Activated CD4-positive, CD25-positive, alpha-beta regulatory T cell treated with anti-CD3 and anti-CD28 coated beads, Interleukin-2, amount 50 U/mL, for 24 hours (primary cell): ENCODE measurements at regions not wholly inside any gene's neighbourhood (a gene's known extent, or its start where the extent isn't known, plus 50 kb on each side); places are given as distances from the start of the nearest gene placed in this dataset.
"Not testable (repeated sequence)": the region's sequence is repeated elsewhere in the genome, so short reads cannot be mapped to it uniquely, and the experiment has no call there.

ENCODE experiments used
- ATAC-seq, 2 donors: fragments of 150-1000 bp; cut with Tn5 transposase; one replicate each; pipeline ENCODE4 v1.10.0; 2021; ENCODE audit warnings: mild to moderate bottlenecking in 1 of 2, moderate library complexity in 1 of 2

DNA sequence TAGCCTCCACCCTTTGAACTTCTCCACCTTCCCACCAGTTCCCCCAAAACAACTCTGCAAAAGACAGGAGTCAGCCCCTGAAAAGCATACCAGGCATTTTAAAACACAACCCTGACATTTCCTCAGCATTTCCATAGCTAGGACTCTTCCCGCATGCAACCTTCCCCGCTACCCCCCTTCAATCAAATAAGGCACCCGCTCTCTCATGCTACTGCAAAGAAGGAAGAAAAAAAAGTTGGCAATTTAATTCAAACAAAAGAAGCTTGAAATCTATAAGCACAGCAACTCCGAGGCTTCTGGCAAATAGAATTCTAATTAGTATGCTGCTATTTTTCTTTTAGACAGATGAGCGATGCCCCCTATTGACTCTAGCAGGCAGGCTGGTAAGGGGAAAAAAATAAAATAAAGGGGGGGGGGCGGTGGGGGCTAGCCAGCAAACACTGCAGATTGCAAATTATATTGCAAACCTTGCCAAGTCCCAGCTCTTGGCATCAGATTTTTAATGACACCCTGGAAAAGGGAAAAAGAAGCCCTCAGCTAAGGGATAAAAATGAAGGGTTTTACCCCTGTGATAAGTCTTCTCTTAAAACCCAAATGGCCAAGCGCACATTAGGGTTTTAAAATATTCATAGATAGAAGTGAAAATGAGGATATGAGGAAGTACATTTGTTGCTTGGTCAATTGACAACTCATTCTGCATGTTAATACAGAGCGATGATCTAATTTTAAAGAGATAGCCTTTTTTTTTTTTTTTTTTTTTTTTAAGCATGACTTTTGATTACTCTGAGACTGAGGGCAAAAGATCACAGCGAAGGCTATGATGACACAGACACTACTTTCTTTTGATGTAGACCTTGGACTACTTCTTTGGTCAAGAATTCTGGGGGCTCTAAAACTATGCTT is 255.2 kb downstream of the NR2F2 start:
- no peak for ATAC-seq

GRCh38 chr15:96586901-96587300 is 256.4 kb downstream of the NR2F2 start:
- ATAC-seq: no peak

DNA sequence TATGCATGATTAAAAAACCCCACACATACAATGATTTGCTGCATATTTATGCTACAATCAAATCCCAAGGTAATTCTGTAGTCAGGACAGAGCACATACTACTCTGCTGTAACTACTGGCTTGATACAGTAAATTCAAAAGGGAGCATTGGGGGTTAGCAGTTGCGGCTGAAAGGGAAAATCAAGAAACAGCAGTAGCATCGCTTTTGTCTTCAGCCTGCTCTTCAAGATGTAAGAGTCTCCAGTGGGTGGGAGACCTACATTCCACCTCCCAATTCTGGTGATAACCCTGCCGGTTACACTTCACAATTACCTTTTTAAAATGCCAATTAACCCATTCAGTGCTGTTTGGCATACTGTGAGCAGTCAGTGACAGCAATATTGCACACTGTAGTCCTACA is 259.4 kb downstream of the NR2F2 start:
- ATAC-seq: no peak

DNA sequence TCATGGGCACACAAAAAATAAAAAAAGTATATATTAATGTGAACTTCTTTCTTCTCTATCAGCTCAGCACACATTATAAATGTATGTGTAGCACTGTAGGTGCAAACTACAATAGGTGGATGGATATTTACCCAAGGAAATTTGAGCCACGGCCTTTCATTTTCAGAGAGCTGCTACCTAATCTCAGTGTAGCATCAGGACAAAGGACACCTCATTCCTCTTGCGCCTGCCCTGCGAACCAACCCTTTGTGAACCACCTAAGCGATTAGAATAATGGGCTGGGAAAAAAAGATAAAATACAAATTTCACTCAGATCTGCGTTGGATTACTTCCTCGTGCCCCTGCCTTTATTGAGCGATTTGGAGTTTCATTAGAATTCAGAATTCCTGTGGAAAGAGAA is 263.2 kb downstream of the NR2F2 start:
- ATAC-seq: no peak

- no peak for ATAC-seq
Measured at GRCh38 chr15:96595951-96596350, 265.5 kb downstream of the NR2F2 start.

- no peak for ATAC-seq
Measured at GRCh38 chr15:96598514-96598913, 268.0 kb downstream of the NR2F2 start.

GRCh38 chr15:96599268-96599667 is 268.8 kb downstream of the NR2F2 start:
- no peak for ATAC-seq

DNA sequence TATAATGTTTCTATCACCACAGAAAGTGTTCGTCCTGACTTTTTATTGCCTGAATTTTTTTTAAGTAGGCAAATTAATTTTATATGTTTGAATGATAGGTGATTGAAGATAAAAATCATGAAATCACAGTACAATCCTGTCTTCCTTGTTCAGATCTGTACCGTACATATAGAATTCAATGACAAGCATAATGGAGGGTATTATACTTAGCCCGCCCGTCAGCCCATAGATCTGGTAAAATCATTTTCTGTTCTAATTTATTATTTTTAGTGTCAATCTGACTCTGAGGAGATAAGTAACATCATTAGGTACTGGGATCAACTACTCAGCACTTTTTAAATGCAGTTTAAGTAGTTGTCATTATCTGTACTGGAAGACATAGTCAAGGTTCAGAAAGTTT is 269.9 kb downstream of the NR2F2 start:
- ATAC-seq: no peak

DNA sequence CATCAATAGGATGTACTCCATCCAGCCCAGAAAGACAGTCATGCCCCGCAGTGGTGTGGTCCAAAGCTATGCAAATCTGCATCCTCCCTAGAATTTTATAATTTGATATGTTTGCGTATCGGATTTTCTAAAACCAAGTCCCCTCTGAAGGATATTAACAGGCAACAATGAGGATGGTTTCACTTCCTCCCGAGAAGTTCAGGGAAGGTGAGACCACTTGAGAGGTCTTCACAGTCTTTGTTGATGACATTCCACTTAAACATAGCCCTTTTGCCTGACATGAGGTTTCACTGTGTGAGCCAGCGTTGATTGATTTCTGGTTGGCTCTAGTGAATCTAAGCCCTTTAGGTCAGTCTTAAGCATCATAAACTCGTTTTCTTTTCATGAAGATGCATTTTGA is 276.1 kb downstream of the NR2F2 start:
- no peak for ATAC-seq

DNA sequence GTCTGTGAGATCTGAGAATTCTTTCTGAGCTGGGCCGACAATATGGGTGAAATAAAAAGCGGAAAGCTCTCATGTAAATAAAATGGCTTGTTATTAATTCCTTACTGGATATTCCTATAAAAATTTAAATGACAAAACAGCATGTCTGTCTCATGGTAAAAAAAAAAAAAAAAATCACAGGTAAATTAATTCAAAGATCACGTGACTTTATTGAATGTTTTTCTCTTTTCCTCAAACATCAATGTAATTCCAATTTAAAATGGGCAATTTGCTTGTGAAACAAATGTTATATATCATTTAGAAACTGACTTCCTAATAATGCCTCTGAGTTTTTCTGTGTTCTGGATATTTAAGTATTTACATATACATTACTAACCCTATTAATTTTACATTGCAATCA is 280.3 kb downstream of the NR2F2 start:
- ATAC-seq: no peak

- no peak for ATAC-seq
Measured at GRCh38 chr15:96612917-96613316, 282.4 kb downstream of the NR2F2 start.

GRCh38 chr15:96619174-96619573 is 288.7 kb downstream of the NR2F2 start:
- ATAC-seq: no peak

DNA sequence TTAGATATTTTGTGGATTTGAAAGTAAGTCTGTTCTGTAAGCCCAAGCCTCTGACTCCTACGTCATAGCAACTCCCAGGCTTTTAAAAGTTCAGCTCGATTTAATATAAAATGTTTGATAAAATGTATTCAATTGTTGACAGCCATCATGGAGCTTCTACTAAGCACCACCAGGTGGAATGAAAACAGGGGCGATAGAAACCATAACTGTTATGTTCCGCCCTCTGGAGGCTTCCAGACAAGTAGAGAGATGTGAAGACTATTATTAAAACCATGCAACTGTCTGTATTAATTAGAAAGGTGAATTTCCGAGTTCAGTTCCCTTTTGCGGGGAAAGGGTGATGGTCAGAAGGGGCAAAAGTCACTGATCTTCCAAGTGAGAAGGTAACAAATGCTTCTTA is 292.2 kb downstream of the NR2F2 start:
- ATAC-seq: no peak

- no peak for ATAC-seq
Measured at GRCh38 chr15:96625256-96625655, 294.8 kb downstream of the NR2F2 start.

GRCh38 chr15:96627031-96627568 is 296.6 kb downstream of the NR2F2 start:
- no peak for ATAC-seq

DNA sequence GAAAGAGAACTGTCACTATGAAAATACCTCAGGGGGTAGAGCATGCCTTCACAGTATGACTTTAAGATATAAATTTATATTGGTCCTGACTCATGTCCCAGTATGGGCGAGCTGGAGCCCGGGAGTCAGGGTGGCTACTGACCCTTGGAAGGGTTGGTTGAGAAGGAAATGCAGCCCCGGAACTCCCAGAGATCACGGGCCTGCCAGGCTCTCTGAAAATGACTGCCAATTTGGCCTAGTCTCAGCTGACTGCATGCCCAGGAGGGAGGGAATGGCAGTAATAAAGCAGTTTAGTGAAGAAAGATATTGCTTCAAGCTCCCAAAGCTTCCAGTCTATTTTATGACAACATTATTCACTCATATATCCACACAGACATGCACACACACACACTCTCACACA is 299.0 kb downstream of the NR2F2 start:
- no peak for ATAC-seq

- ATAC-seq: no peak
Measured at GRCh38 chr15:96638793-96639192, 308.3 kb downstream of the NR2F2 start.

DNA sequence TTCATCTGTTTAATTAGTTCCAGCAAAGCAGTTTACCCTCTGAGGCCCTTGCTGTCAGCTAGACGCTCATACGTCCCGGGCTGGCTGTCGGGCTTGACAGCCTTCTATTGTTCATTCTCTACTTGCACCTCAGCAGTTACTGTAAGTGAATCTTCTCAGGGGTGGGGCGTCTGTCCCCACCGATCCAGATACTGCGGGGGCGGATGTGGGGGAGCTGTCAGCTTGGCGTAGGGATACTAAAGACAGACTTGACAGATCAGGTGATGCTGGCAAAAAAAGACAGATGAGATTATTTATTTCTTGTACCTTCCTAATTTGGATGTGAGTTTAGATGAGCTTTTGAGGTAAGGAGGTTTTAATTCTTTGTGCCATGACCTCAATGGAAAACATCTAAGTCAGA is 315.3 kb downstream of the NR2F2 start:
- no peak for ATAC-seq

DNA sequence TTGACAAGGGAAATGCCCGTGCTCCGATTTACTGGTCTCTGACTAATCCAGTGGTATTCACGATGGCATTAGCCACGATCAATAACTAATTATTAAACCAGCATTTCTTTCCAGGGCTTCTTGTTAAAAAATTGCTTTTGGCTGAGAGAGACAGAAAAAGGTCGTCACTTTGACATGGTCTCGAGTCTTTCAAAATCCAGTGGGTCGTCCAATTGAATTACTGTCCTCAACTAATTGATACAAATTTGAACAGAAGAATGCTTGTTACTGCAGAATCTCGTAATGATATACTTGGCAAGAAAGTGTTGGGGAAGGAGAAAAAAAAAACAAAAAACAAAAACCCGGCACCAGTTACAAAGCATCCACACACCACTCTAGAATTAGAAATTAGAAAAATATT is 318.4 kb downstream of the NR2F2 start:
- no peak for ATAC-seq

DNA sequence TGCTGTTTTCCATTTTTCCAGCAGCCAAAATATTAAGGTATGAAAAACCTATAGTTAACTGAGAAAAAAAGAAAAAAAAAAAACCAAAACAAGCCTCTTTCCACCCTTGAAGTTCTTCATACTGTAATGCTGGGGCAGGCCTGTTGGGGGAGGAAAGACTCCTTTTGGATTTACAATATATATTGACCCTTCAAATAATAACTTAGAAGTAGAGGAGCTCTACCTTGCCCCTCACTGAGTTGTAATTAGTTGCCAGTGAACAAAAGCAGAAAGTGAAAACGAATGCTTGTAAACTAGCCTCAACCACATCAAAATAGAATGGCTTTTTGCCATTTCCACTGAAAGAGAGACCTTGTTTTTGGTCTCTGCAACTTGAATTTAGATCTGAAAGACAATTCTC is 326.6 kb downstream of the NR2F2 start:
- ATAC-seq: no peak

GRCh38 chr15:96666979-96667378 is 336.5 kb downstream of the NR2F2 start:
- not testable (repeated sequence) for ATAC-seq

DNA sequence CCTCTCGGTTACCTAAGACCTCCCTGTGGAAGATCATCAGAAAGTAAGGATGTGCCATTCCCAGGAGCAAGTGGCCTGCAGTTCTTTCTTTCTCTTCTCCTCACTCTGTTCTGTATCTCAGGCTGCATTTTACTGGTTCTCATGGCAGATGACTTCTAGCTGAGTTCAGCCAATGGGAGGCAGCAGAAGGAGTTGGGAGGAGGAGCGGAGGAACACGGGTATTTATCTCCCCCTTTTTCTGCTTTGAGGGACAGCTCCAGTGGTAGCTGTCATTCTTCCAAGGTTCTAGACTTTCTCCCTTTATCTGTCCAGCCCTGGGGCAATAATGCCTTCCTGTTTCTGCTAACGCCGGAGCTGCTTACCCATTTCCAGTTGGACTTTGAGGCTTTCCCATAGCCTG is 339.9 kb downstream of the NR2F2 start:
- ATAC-seq: no peak

DNA sequence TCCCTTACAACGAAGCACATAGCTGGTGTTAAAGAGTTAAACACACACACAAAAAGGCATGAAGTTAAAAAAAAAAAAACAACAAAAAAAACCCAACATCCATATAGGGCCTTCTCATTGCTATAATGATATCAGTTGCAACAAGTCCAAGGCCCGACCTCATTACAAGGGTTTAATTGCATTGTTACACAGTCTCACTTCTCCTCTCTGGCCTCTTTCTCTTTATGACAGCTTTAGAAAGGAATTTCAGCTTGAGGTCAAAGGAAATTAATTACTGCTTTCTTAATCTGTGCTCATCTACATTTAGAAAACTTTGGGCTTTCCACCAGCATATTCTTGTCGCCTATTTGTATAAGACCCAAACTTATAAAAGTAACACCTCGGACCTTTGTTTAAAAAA is 342.1 kb downstream of the NR2F2 start:
- ATAC-seq: no peak

GRCh38 chr15:96678386-96678785 is 347.9 kb downstream of the NR2F2 start:
- no peak for ATAC-seq
